ENCODE measurements at regions not wholly inside any gene's neighbourhood (a gene's known extent, or its start where the extent isn't known, plus 50 kb on each side); places are given as distances from the start of the nearest gene placed in this dataset.
A peak's percentile ranks its signal among the peaks of the same experiment; 100 is the strongest.

DNA sequence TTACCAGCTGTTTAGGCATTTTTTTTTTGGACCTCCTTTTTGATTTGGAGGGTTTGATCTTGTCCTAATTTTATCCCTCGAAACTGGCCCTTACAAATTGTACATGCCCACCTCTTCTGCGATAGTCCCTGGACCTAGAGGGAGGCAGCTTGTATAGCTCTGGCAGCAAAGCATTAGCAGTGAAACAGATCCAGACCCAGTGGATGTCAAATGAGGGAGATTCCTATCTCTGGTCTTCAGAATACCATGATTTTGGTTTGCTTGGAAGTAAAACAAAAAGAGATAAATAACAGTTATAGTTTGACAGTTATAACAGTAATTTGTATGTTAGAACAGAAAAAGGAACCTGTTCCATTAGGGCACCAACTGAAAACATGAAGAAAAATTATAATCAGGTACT lies 123.6 kb downstream of the MIS18A start:
- Histone ChIP-seq H3K4me3 (no peak overlapping the region), H3K9ac (ENCODE audit: insufficient read depth in 1 of 2, low read depth in 2 of 2, low read length in 2 of 2) (no peak overlapping the region), H3K4me1 (replicated peaks in 1 of 2; ENCODE audit: control insufficient read depth in 2 of 2, insufficient read depth in 2 of 2, low read length in 2 of 2) (no peaks in the 10 kb centered on the region), H3K79me2 (ENCODE audit: control insufficient read depth, insufficient read depth, low read length) (no peaks in the 10 kb centered on the region), H3K36me3 (ENCODE audit: control insufficient read depth, insufficient read depth, low read length) (no peaks in the 10 kb centered on the region), H3K27ac (ENCODE audit: extremely low read depth, low read depth, low read length) (no peak overlapping the region), H4K20me1 (replicated peaks; ENCODE audit: control insufficient read depth, insufficient read depth, low read length) (no peaks in the 10 kb centered on the region), H3K27me3 (ENCODE audit: control insufficient read depth in 2 of 2, insufficient read depth in 2 of 2, low read length in 2 of 2) (peaks cover 0 to 3% of the 10 kb centered on the region in 2 experiments; a peak in 2 of 5 replicates), H3K9me3 (replicated peaks; ENCODE audit: control insufficient read depth, insufficient read depth, low read depth, low read length) (no peaks in the 10 kb centered on the region), H2AFZ (ENCODE audit: low read depth, low read length) (no peak overlapping the region), H3K9me1 (ENCODE audit: control insufficient read depth, insufficient read depth, low read length) (no peaks in the 10 kb centered on the region), H3K4me2 (ENCODE audit: insufficient read depth, low read length) (no peak overlapping the region)
- ATAC-seq, result no peak
- no peak for DNase-seq (ENCODE audit: extremely low read depth in 1 of 4, low spot score in 3 of 4)
- no peak for TF ChIP-seq PURB (CRISPR knock-in tag; IDR thresholded peaks at IDR 0.05; ENCODE audit: low read depth)
- TF ChIP-seq BHLHE40 (IDR thresholded peaks at IDR 0.05; ENCODE audit: low read length), result no peak
- TF ChIP-seq TAF9B (IDR thresholded peaks at IDR 0.05; ENCODE audit: partially characterized antibody), result no peak
- intact Hi-C loops (cut with micrococcal nuclease), result loop anchor here (5.0 kb wide), 1 partner anchor 163 kb away; no protein-coding TSS in a partner anchor
- POLR2A ChIA-PET, result interaction anchor here (0.7 to 1.6 kb wide), 3 partner anchors 9 to 309 kb away, joined by 3 to 6 read pairs (median 3); no protein-coding TSS in a partner anchor
- CTCF ChIA-PET (ENCODE audit: low intra/inter-chr PET ratio), result no interaction called here
- no TSS peak for BruUV-seq (replicated peaks)
- 5% methylated on average over 2 of the region's 2 CpGs for WGBS (ENCODE audit: insufficient coverage, low coverage, missing lambda C conversion rate)
- in situ Hi-C loops (cut with MboI), result no loop called here
- no peak for FAIRE-seq

DNA sequence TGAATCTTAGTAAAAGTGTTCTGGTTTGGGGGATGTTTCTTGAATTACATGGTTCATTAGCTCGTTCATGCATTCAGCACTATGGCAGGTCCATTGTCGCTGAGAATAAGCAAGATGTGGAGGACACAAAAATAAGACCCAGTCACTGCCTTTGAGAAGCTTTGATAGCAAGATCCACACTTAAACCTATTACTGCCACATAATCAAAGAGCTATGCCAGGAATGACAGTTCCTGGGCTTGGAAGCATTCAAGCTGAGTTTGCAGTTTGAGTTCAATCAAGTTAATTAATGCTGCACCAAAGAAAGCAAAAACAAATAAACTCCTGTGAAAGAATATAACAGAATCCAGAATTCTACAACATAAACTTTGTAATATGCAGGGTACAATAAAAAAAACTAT lies 131.8 kb downstream of the MIS18A start:
- no peak overlapping the region for H3K27ac ChIP-seq (ENCODE audit: extremely low read depth, low read depth, low read length)
- H3K27me3 ChIP-seq (ENCODE audit: control insufficient read depth in 2 of 2, insufficient read depth in 2 of 2, low read length in 2 of 2), result peaks cover 2 to 6% of the 10 kb centered on the region in 2 experiments; a peak in 3 of 5 replicates
- intact Hi-C loops (cut with micrococcal nuclease) (no loop called here), in situ Hi-C loops (cut with MboI) (no loop called here)
- H3K9me1 ChIP-seq (ENCODE audit: control insufficient read depth, insufficient read depth, low read length), result no peaks in the 10 kb centered on the region
- WGBS (ENCODE audit: insufficient coverage, low coverage, missing lambda C conversion rate), result 0% methylated on average over 2 of the region's 2 CpGs
- FAIRE-seq (no peak), ATAC-seq (no peak), DNase-seq (ENCODE audit: extremely low read depth in 1 of 4, low spot score in 3 of 4) (no peak)
- no peak overlapping the region for H3K9ac ChIP-seq (ENCODE audit: insufficient read depth in 1 of 2, low read depth in 2 of 2, low read length in 2 of 2)
- no TSS peak for BruUV-seq (replicated peaks)
- H3K4me2 ChIP-seq (ENCODE audit: insufficient read depth, low read length), result no peak overlapping the region
- H4K20me1 ChIP-seq (replicated peaks; ENCODE audit: control insufficient read depth, insufficient read depth, low read length), result no peaks in the 10 kb centered on the region
- no peaks in the 10 kb centered on the region for H3K79me2 ChIP-seq (ENCODE audit: control insufficient read depth, insufficient read depth, low read length)
- ChIA-PET POLR2A (interaction anchor here (1.1 kb wide), 1 partner anchor 19 kb away, joined by 4 read pairs; no protein-coding TSS in a partner anchor), CTCF (ENCODE audit: low intra/inter-chr PET ratio) (no interaction called here)
- no peaks in the 10 kb centered on the region for H3K9me3 ChIP-seq (replicated peaks; ENCODE audit: control insufficient read depth, insufficient read depth, low read depth, low read length)
- no peak overlapping the region for H2AFZ ChIP-seq (ENCODE audit: low read depth, low read length)
- no peaks in the 10 kb centered on the region for H3K36me3 ChIP-seq (ENCODE audit: control insufficient read depth, insufficient read depth, low read length)
- H3K4me1 ChIP-seq (replicated peaks in 1 of 2; ENCODE audit: control insufficient read depth in 2 of 2, insufficient read depth in 2 of 2, low read length in 2 of 2), result no peaks in the 10 kb centered on the region
- H3K4me3 ChIP-seq, result no peak overlapping the region
- TF ChIP-seq ZNF316 (IDR thresholded peaks at IDR 0.05), result peak; percentile 26; the same call in 1 of the 2 replicates
- no peak for TF ChIP-seq CREM (IDR thresholded peaks at IDR 0.05; ENCODE audit: low read depth)
